ACHN (cell line): ENCODE measurements at regions not wholly inside any gene's neighbourhood (a gene's known extent, or its start where the extent isn't known, plus 50 kb on each side); places are given as distances from the start of the nearest gene placed in this dataset.
A peak's percentile ranks its signal among the peaks of the same experiment; 100 is the strongest.

Source experiments
- DNase-seq: peaks from one replicate; pipeline ENCODE4 v3.0.0-alpha.2; 2015
- in situ Hi-C: cut with HindIII; loops from 2 replicates; pipeline ENCODE4 v1.10.0; 2017; ENCODE audit warnings: low sequenced_read_pairs, low pct_ligation_motif_present, low pct_unique_long_range_greater_than_20kb

DNA sequence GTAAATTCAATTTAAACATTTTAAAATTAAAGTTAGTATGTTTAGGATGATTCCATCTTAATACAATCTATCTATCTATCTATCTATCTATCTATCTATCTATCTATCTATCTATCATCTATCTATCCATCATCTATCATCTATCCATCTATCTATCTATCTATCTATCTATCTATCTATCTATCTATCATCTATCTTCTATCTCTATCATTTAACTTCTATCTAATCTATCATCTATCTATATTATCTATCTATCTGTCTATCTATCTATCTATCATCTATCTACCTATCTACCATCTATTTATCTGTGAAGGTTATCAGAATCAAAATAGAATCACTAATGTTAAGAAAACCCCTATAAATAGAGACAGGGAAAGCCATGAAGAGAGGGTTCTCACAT is 78.3 kb downstream of the RAMP3 start:
- no peak for DNase-seq
- in situ Hi-C loops = no loop called here

DNA sequence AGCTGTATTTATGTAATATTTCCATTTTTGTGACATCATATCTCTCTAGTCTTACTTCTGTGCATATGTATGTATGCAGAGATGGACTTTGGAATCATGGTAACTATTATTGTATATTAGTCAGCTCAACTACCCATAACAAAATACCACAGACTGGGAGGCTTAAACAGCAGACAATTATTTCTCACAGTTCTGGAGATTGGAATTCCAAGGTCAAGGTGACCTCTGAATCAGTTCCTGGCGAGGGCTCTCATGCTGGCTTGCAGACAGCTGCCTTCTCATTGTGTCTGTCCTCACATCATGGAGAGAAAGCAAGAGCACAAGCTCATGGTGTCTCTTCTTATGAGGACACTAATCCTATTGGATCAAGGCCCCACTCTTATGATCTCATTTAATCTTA is 79.1 kb downstream of the RAMP3 start:
- DNase-seq = peak; percentile 15
- in situ Hi-C loops = no loop called here

- in situ Hi-C loops = no loop called here
- DNase-seq = peak; percentile 14
These were observed 80.3 kb downstream of the RAMP3 start for GRCh38 chr7:45237788-45238461.

DNA sequence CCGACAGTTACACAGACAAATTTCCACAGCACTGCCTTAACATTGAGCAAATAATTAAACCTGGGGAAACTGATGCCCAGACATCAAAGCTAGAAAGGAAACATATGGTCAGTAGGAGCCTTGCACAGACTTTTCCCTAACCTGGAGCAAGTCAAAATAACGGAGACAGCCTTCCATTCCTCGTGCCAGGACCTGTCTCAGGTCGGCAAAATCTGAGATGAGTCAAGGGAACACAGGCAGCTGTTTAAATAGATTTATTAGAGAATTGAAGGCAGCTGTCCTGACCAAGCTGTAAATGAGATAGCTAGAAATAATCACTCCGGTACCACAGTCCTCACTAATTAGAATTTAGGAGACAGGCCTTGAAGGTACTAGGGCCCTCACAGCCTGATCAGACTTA is 81.2 kb downstream of the RAMP3 start:
- no peak for DNase-seq
- in situ Hi-C loops = no loop called here

GRCh38 chr7:45239486-45239885 is 81.9 kb downstream of the RAMP3 start:
- in situ Hi-C loops = no loop called here
- peak; percentile 83 for DNase-seq

- in situ Hi-C loops = no loop called here
These were observed 82.7 kb downstream of the RAMP3 start for GRCh38 chr7:45240273-45240771.

GRCh38 chr7:45240926-45241325 is 83.3 kb downstream of the RAMP3 start:
- in situ Hi-C loops = no loop called here
- DNase-seq = no peak

More at GRCh38 chr7:45240273-45240771, 82.7 kb downstream of the RAMP3 start:
- DNase-seq = no peak

GRCh38 chr7:45241339-45242109 is 83.9 kb downstream of the RAMP3 start:
- in situ Hi-C loops = no loop called here
- DNase-seq = no peak

GRCh38 chr7:45242261-45242660 is 84.7 kb downstream of the RAMP3 start:
- in situ Hi-C loops = no loop called here
- DNase-seq = no peak

- in situ Hi-C loops = no loop called here
- no peak for DNase-seq
These were observed 85.1 kb downstream of the RAMP3 start for GRCh38 chr7:45242698-45243097.

DNA sequence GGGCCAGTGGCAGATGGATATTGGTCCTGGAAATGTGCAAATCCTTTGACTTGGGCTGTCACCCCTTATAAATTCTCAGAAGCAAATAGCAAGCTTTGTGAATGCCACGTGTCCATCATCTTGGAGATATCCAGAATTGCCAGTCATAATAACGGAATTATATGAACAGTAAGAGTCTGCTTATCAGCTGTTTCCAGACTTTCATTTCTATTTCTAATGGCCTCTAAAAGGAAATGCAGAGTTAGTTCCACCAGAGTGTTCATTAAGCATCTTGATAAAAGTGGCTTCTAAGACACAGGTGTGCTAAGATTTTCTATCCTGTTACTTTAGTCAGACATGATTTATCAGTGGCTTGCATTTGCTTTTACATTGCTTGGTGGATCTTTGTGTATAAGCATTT is 87.4 kb downstream of the RAMP3 start:
- in situ Hi-C loops = no loop called here
- no peak for DNase-seq

GRCh38 chr7:45246339-45246738 is 88.7 kb downstream of the RAMP3 start:
- no peak for DNase-seq
- in situ Hi-C loops = no loop called here

DNA sequence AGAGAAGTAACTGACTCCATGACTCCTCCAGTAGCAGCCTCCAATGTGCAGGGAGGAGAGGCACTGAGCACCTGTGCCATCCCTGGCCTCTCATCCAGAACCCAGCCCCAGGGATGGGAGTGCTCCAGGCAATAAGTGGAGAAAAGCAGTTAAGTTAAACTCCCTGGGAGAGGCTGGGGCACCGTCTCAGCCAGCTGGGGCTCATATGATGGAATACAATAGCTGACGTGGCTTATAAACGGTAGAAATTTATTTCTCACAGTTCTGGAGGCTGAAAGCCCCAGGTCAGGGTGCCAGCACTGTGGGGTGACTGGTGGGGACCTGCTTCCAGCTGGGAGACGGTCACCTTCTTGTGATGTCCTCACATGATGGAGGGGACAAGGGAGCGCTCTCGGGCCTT is 94.7 kb downstream of the RAMP3 start:
- in situ Hi-C loops = no loop called here

DNA sequence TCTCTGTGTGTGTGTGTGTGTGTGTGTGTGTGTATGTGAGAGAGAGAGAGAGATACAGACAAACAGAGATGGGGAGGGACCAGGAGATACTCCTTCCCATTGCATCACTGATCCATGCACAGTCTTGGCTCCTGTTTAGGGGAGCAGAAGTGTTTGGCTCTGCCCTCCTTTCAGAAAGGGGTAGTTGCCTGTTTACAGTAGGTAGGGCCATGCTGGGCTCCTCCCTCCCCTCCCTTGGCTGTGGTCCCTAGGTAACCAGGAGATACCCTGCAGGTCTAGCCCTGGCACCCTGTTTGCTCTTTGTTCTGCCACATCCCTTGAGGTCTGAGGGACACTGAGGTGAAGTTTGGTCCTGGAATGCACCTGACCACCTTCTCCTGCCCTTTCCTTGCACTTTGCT is 95.3 kb downstream of the RAMP3 start:
- in situ Hi-C loops = no loop called here
- DNase-seq = no peak

More for the DNA sequence above, 94.7 kb downstream of the RAMP3 start:
- no peak for DNase-seq

DNA sequence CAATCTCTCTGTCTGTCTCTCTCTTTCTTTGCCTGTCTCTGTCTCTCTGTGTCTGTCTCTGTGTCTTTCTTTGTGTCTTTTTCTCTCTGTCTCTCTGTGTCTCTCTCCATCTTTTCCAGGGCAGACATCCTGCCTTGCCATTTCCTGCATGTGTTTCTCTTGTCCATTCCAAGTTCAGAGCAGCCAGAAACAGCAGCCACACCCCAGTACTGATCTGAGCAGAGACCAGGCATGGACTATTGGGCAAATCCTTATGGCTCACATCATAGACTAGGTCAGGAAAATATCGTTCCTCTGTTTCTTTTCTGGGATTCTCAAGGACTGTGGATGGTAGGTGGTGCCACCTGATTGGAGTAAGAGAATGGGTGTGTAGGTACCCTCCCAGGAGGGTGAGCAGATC is 95.8 kb downstream of the RAMP3 start:
- in situ Hi-C loops = no loop called here
- no peak for DNase-seq

DNA sequence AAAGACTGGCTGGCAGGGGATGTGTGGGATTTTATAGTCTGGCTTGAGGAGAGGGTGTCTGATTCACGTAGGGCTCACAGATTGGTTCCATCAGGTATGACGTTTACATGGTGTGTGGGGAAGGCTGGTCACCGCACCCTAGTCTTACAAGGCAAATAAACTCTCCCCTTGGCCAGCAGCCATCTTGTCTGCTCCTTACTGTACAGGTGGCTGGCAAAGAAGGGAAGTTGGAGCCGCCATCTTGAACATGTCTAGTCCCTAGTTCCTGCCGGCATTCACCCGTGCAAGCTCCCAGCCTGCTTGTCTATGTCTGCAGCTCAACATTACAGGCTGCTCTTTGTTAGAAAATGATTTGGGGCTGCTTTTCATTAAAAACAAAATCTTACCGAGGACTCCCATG is 97.6 kb downstream of the RAMP3 start:
- in situ Hi-C loops = no loop called here
- DNase-seq = no peak

GRCh38 chr7:45256309-45256708 is 98.7 kb downstream of the RAMP3 start:
- in situ Hi-C loops = no loop called here
- DNase-seq = no peak

DNA sequence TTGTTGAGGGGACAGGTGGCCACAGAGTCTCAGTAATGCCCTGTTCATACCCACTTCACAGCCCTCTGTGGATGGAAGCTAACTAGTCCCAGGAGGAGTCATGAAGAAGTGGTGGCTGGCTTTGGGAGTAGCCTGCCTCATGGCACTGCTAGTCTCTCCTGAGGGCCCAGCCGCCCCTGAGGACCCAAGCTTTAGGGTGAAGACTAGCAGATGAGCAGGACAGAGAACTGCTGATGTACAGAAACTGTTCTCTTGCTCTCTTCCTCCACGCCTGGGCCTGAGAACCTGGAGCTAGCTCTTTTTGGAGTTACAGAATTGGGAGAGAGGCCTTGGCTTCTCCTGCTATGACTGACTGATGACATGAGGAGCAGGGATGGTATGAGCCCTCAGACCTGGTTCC is 99.2 kb downstream of the RAMP3 start:
- in situ Hi-C loops = no loop called here
- DNase-seq = no peak

GRCh38 chr7:45257284-45257683 is 99.7 kb downstream of the RAMP3 start:
- in situ Hi-C loops = no loop called here
- DNase-seq = no peak
